ENCODE measurements at regions not wholly inside any gene's neighbourhood (a gene's known extent, or its start where the extent isn't known, plus 50 kb on each side); places are given as distances from the start of the nearest gene placed in this dataset.
A peak's percentile ranks its signal among the peaks of the same experiment; 100 is the strongest.

DNA sequence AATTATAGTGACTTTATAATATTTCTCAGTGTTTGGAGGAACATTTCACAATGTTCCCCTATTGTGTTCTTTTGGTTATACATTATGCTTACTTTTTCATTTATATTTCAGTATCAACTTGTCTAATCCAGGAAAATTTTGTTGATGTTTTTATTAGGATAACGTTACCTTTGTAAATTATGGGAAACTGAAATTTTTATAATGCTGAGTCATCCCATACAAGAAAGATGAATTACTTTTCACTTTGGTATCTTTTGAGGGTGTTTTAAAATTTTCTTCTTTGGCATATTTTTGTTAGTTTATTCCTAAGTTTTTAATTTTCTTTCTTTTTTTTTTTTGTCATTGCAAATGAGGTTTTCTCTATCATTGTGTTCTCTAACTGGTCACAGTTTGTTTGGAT, 542.7 kb downstream of the SLC16A7 start:
- DNase-seq (ENCODE audit: low read depth, low spot score) = no peak

DNA sequence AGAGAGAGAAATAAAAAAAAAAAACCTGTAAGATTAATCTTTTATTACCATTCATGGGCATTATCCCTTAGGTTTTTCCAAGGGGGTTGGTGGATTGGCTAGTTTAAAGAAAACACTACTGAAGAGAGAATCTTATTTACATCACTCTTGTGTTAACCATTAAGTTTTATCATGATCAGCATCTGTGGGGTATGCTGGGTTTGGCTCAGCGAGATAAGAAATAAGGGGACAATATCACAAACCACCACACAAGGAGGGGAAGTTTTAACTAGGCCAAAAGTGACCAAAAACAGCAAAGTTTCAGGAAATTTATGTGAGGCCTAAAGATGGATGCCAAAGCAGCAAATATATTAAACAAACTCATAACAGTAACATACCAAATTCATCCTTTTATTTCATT, 548.6 kb downstream of the SLC16A7 start:
- DNase-seq (ENCODE audit: low read depth, low spot score) = no peak

DNA sequence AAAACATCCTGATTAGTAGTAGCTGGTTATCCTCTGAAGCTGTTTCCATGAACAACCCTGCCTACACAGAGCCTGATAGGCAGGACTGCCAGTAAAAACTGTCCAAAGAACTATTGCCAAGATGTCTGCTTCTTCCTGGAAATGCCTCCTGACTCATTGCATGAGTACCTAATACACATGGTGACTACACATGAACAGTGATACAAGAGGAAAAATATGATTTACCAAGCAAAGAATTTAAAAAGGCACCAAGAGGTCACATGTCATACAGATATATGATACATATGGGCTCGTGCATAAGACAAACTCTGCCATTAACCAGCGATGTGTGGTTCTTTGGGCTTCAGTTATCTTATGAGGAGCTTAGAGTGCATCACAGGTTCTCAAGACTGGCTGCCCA, 552.3 kb downstream of the SLC16A7 start:
- peak; percentile 5 for DNase-seq (ENCODE audit: low read depth, low spot score)

- DNase-seq (ENCODE audit: low read depth, low spot score) = peak; percentile 8
Measured at GRCh38 chr12:60148831-60149230, 553.0 kb downstream of the SLC16A7 start.

DNA sequence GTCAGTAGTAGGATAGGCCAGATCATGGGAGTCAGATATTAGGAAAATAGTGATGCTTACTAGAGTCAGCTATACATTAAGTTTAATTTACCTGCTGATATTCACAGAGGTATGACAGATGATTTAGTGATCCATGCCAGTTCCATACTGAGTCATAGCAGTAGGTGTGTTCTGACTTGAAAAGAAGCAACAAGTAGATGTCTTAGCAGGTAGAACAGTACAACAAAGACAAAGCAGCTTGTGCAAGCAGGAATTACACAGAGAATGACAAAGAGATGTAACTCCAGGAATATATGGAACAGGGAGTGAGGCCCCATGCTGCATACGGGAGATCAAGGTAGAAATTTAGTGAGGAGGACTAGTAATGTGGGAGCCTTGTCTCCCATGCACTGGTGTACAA, 556.9 kb downstream of the SLC16A7 start:
- no peak for DNase-seq (ENCODE audit: low read depth, low spot score)

DNA sequence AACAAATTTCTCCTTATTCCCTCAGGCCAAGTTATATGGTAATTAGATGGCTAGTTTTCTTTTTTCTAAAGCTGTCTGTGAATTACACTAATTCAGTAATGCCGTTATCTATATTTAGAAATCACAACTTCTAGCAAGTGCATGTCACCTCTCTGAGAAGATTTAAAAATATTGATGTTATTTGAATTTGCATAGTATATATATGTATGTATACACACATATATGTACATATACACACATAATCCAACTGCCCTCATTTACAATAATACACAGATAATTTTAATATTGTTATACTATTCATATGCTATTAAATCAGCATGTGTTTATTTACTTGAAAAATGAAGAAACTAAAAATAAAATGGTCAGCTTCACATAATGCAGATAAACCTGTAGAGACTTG, 563.9 kb downstream of the SLC16A7 start:
- no peak for DNase-seq (ENCODE audit: low read depth, low spot score)

DNA sequence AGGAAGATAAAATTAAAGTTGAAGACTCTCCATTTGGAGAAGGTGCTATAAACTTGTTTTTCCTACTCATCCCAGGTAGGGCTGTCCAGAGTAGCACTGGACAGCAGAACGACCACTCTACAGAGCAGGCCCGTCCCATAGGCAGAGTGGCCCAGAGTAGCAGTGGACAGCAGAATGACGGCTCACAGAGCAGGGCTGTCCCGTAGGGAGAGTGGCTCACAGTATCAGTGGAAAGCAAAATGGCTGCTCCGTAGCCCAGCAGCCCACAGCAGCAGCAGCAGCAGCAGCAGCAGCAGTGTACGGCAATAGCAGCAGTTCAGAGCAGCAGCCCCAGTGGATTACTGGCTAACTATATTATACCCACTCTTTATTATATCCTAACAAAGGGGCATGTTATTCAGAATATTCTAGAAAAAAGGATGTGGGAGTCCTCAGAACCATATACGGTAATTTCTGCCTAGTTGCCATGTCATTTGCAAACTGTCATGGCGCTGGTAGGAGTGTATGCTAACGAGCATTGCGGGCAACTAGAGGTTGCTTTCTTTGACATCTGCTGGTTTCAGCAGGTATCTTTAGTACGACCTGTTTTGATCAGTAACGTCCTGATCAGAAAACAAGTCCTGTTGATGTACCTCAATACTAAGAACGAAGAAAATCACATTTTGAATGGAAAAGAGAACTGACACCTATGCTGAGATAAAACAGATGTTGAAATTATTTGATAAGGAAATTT, 567.3 kb downstream of the SLC16A7 start:
- no peak for DNase-seq (ENCODE audit: low read depth, low spot score)

DNA sequence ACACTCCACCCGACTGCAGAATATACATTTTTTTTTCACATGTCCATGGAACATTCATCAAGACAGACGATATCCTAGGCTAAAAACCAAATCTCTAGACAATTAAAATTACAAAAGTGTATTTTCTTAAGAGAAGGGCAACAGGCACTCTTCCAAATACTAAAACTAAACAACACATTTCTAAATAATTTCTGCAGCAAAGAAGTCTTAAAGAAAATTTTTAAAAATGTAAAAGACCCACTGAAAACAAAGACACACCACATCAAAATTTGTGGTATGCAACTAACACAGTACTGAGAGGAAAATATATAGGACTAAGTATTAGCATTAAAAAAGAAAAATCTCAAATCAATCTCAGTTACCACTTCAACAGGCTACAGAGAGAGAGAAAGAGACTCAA, 570.0 kb downstream of the SLC16A7 start:
- no peak for DNase-seq (ENCODE audit: low read depth, low spot score)

DNA sequence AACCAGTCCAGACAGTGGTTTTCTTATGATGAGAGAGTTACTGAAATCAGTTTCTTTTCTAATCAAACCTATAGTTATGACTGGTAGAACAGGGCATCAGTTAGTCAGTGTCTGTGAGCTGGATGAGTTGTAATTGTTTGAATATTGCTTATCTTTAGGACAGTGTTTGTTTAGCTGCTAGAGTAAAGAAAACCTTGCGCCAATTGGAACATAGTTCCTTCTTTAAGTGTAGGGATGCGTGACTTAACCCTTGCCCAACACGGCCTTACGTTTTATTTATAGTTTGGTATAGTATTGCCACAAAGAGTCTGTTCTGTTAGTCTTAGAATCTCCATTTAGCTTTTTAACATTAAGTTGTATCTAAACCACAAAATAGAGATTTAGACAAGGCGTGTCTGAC, 572.6 kb downstream of the SLC16A7 start:
- DNase-seq (ENCODE audit: low read depth, low spot score) = no peak

DNA sequence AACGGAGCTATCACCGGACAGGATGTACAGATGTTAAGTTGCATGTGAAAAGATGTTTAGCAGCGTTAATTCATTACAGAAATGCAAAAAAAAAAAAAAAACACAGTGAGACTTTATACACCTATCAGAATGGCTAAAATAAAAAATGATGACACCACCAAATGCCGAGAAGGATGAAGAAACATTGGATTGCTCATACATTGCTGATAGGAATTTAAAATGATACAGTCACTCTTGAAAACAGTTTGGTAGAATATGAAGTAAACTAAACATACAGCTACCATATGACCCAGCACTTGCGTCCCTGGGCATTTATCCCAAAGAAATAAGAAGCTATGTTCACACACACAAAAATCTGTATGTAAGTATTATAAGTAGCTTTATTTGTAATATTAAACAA, 574.1 kb downstream of the SLC16A7 start:
- DNase-seq (ENCODE audit: low read depth, low spot score) = no peak

GRCh38 chr12:60172266-60173211, 576.7 kb downstream of the SLC16A7 start:
- no peak for DNase-seq (ENCODE audit: low read depth, low spot score)

GRCh38 chr12:60173224-60174170, 577.7 kb downstream of the SLC16A7 start:
- no peak for DNase-seq (ENCODE audit: low read depth, low spot score)

GRCh38 chr12:60174476-60174875, 578.6 kb downstream of the SLC16A7 start:
- no peak for DNase-seq (ENCODE audit: low read depth, low spot score)

DNA sequence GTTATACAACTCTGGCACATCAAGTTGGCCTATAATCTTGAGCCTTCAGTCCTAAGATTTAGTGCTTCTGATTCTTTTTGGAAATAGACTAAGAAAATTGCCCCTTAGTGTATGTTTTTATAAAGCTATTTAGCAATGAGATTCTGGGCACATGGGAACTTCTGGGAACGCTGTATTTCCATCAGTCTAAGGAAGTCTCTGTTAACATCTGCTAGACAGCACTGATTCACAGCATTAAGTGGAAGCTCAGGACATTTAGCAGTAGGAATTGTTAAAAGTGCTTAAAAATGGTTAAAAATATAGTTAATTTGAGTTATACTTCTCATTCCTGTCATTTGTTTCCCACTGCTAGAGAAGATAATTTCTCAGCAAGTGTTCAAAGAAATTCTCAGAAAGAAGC, 579.1 kb downstream of the SLC16A7 start:
- DNase-seq (ENCODE audit: low read depth, low spot score) = no peak

DNA sequence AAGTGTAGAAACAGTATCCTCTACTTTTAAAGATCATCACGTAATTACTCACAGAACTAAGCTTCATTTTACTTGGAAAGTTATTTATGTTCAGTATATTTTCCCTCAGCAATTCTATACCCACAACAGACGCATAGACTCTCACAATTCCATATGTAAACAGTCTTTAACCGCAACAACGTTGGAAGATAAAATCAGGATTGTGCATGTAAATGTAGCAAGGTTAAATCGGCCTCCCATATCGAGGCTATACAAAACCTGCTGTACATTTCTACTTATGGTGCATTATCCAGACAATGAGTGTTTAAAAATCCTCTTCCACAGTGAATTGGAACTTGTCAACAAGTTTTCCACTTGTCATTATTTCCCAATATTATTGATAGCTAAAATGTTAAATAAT, 581.1 kb downstream of the SLC16A7 start:
- no peak for DNase-seq (ENCODE audit: low read depth, low spot score)

DNA sequence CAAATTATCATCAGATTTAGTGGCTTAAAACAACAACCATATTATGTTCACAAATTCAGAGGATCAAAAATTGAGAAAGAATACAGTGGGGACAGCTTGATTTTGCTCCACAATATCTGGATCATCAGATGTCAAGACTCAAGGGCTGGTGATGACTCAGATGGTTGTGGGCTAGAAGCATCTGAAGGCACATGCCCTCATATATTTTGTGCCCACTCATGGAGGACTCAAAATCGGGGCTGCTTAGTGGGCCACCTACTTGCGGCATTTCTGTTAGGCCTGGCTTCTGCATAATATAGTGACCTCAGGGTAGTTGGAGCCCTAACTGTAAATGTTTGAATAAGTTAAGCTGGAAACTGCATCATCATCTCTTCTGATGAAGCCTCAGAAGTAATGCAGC, 584.5 kb downstream of the SLC16A7 start:
- DNase-seq (ENCODE audit: low read depth, low spot score) = no peak

DNA sequence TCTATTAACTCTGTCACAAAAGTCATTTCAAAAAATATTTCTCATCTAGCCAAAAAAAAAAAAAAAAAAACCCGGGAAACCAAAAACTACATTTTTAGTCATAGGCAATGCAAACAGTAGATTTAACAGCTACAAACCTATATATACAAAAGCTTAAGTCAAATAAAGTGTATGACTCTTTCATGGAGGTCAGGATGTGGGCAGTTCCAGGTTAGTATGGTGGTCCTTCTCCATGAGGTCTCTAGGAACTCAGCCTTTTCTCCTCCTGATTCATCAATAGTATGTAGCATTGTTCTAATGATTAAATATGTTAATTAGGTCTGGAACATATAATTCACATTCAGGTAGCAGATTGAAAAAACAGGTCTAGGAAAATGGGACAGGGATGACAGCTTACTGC, 586.5 kb downstream of the SLC16A7 start:
- DNase-seq (ENCODE audit: low read depth, low spot score) = no peak

DNA sequence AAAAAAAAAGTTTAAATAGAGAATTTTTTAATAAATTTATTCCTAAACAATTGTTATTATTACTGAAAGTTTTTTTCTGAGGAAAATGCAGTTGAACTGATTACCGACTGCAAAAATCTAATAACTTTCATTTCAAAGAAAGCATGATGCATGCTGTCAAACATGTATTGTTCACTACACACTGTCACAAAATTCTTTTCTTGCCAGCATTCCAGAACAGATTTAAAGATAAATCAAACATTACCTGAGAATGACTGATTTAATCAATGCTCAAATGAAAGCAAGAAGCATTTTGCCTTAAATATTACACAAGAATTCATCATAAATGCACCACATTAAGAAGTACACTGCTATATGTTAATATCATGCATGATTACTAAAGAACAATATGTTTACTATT, 588.3 kb downstream of the SLC16A7 start:
- no peak for DNase-seq (ENCODE audit: low read depth, low spot score)

DNA sequence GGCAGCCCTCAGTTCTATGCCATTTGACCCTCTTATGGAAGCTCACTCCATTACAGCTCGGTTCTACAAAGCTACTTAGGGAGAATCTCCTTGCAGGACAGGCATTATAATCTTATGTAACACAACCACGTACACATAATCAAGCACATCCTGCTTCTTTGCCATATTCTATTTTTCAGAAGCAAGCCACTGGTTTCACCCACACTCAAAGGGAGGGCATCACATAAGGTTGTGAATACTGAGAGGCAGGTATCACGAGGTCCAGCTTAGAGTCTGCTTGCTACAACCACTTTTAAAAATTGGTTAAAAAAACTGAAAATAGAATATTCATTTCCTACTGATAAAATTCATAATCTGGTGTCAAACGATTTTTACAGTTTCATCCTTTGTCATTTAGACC, 589.2 kb downstream of the SLC16A7 start:
- DNase-seq (ENCODE audit: low read depth, low spot score) = no peak

DNA sequence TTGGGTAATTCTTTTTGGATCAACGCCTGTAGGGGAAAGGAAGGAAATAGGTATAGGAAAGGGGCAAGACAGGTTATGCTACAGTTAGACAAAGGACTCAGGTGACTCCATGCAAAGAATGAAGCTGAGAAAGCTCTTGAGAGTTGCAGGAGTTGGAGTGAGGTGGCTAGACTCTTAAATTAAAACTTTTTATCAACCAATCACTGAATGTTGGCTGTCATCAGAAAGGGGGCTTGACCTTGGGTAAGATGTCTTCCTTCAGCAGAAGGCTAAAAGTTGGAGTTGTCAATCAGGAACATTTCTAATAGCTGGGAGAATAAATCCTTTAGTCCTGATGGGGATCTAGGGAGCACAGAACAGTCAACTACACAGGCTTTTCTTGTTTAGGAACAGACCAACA, 595.4 kb downstream of the SLC16A7 start:
- DNase-seq (ENCODE audit: low read depth, low spot score) = no peak

DNA sequence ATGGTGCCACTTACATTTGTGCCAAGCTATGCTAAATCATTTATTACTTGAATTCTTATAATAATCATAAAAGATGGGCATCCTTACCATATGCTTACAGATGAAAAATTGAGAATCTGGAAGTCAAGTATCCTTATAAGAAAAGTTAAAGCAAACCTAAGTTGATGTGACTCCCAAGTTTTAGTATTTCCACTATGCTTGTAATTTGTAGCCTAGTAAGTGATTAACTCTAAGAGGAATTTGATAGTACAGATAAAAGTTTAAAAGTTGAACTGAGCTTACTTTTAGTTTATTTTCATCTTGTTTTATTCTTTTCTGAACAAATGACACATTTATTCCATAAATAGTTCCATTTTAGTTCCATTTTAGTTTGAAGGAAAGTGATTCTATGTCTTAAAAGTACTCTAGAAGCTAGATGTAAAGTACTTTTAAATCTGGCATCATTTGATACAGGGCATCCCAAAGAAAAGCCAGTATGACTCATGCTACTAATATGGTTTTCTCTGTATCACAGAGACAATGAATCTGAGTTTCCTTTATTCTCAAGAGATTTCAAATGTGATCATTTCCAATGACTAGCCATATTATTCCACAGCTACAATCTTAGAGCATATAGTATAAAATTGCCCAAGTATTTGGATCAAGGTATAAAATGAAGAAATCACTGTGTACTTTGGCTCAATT, 596.0 kb downstream of the SLC16A7 start:
- no peak for DNase-seq (ENCODE audit: low read depth, low spot score)
